ENCODE measurements at regions not wholly inside any gene's neighbourhood (a gene's known extent, or its start where the extent isn't known, plus 50 kb on each side); places are given as distances from the start of the nearest gene placed in this dataset.

DNA sequence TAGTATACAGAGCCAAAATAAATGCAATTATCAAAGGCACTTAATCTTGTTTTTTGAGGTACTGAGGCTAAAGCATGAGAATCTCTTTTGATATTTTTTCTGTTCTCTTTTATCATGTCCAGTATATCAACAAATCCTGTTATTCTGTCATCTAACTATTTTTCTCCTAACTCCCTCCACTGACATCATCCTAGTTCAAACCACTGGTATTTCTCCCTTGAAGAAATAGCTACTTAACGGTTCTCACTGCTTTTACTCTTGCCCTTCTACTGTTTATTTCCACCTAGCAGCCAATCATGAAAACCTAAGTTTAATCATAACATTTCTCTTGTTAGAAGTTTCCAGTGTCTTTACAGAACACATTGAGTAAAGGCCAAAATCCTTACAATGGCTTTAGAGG is 317.6 kb downstream of the GPD2 start:
- TF ChIP-seq, protein P1, sequence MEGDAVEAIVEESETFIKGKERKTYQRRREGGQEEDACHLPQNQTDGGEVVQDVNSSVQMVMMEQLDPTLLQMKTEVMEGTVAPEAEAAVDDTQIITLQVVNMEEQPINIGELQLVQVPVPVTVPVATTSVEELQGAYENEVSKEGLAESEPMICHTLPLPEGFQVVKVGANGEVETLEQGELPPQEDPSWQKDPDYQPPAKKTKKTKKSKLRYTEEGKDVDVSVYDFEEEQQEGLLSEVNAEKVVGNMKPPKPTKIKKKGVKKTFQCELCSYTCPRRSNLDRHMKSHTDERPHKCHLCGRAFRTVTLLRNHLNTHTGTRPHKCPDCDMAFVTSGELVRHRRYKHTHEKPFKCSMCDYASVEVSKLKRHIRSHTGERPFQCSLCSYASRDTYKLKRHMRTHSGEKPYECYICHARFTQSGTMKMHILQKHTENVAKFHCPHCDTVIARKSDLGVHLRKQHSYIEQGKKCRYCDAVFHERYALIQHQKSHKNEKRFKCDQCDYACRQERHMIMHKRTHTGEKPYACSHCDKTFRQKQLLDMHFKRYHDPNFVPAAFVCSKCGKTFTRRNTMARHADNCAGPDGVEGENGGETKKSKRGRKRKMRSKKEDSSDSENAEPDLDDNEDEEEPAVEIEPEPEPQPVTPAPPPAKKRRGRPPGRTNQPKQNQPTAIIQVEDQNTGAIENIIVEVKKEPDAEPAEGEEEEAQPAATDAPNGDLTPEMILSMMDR (IDR thresholded peaks at IDR 0.05): no peak
- no peak for TF ChIP-seq FOXK1 (CRISPR knock-in tag; IDR thresholded peaks at IDR 0.05)
